Bone marrow (tissue), 2 donors: ENCODE measurements at regions not wholly inside any gene's neighbourhood (a gene's known extent, or its start where the extent isn't known, plus 50 kb on each side); places are given as distances from the start of the nearest gene placed in this dataset.
"Not testable (repeated sequence)": the region's sequence is repeated elsewhere in the genome, so short reads cannot be mapped to it uniquely, and the experiment has no call there.

ENCODE experiments used
- DNase-seq, 2 donors: peaks; one replicate each; lab custom pipeline; 2025; lab: John Stamatoyannopoulos, UW

- DNase-seq = no peak
Measured at GRCh38 chr12:34303091-34303870, 281.0 kb downstream of the ALG10 start.

DNA sequence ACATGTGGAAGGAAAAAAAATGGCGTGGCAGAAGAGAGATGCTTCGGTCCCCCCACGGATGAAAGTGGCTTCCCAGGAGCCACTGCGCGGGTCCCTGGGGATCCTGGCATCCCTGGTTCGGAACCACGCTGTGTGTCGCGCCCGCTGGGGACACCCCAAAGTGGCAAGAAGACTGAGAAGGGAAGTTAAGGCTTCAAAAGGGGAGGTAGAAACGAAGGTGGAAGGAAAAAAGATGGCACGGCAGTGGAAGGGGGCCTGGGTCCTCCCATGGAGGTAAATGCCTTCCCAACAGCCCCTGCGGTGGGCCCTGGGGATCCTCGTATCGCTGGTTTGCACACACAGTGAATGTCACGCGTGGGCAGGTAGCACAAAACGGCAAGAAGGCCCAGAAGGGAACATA, 281.7 kb downstream of the ALG10 start:
- DNase-seq = no peak

GRCh38 chr12:34304546-34304945, 282.2 kb downstream of the ALG10 start:
- DNase-seq = no peak

- no peak for DNase-seq
Measured at GRCh38 chr12:34305176-34305575, 282.9 kb downstream of the ALG10 start.

- DNase-seq = no peak
Measured at GRCh38 chr12:34306133-34306830, 284.0 kb downstream of the ALG10 start.

GRCh38 chr12:34309806-34310804, 287.8 kb downstream of the ALG10 start:
- DNase-seq = not testable (repeated sequence)

GRCh38 chr12:34311337-34311736, 289.0 kb downstream of the ALG10 start:
- DNase-seq = no peak

- DNase-seq = no peak
Measured at GRCh38 chr12:34327671-34328070, 305.4 kb downstream of the ALG10 start.

DNA sequence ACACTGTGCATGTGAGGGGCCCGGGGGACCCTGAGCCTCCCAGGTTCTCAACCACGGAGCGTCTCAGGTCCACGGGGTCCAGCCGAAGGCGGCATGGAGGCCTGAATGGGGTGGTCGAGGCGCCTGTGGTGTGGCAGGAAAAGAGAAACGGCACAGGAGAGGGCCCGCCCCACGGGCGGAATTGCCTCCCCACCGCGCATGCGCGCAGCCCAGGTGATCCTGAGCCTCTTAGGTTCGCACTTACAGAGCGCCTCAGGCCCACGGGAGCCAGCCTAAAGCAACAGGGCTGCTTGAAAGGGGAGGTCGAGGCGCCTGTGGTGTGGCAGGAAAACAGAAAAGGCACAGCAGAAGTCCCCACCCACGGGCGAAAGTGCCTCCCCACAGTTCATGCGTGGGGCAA, 311.0 kb downstream of the ALG10 start:
- DNase-seq = no peak

- no peak for DNase-seq
Measured at GRCh38 chr12:34334538-34334937, 312.2 kb downstream of the ALG10 start.

DNA sequence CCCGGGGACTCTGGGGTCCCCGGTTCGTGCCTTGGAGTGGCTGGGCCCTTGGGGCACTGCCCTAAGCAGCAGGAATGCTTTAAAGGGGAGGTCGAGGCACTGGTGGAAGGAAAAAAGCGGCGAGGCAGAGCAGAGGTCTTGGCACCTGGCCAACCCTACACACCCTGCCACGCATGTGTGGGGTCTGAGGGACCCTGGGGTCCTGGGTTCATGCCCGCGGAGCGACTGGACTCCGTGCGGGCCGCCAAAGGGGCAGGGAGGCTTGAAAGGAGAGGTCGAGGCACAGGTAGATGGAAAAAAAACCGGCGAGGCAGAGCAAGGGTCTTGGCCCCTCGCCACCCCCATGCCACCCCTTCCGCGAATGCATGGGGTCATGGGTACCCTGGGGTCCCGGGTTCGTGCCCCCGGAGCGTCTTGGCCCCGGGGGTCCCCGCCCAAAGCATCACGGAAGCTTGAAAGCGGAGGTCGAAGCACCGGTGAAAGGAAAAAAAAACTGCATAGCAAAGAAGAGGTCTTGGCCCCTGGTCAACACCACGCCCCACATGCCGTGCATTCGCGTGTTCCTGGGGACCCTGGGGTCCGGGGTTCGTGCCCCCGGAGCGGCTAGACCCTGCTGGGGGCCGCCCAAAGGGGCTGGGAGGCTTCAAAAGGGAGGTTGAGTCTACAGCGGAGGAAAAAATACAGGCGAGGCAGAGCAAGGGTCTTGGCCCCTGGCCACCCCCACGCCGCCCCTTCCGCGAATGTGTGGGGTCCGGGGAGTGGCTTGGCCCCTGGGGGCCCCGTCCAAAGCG, 312.9 kb downstream of the ALG10 start:
- no peak for DNase-seq

GRCh38 chr12:34335819-34336262, 313.5 kb downstream of the ALG10 start:
- DNase-seq = no peak

DNA sequence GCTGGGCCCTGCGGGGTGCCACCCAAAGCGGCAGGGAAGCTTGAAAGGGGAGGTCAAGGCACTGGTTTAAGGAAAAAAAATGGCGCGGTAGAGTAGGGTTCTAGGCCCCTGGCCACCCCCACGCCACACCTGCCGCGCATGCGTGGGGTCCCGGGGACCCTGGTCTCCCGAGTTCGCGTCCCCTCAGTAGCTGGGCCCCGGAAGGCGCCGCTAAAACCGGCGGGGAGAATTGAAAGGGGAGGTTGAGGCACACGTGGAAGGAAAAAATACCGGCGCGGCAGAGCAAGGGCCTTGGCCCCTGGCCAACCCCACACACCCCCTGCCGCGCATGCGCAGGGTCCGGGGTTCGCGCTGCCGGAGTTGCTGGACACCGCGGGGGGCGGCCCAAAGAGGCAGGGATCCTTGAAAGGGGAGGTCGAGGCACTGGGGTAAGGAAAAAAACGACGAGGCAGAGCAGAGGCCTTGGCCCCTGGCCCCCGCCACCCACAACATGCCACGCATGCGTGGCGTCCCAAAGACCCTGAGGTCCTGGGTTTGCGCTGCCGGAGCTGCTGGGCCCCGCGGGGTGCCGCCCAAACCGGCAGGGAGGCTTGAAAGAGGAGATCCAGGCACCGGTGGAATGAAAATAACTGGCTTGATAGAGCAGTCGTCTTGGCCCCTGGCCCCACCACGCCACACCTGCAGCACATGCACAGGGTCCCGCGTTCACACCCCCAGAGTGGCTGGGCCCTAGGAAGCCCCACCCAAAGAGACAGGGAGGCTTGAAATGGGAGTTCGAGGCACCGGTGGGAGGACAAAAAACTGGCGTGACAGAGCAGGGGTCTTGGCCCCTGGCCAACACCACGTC, 314.5 kb downstream of the ALG10 start:
- no peak for DNase-seq

GRCh38 chr12:34338751-34339150, 316.5 kb downstream of the ALG10 start:
- no peak for DNase-seq

DNA sequence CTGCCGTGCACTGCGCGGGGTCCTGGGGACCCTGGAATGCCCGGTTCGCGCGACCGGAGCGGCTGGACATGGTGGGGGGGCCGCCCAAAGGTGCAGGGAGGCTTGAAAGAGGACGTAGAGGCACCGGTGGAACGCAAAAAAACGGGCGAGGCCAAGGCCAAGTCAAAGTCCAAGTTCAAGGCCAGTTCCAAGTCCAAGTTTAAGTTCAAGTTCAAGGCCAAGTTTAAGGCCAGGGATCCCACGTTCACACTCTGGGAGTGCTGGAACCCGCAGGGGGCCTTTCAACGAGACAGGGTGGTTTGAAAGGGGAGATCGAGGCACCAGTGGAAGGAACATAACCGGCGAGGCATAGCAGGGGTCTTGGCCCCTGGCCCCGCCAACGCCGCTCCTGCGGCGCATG, 317.6 kb downstream of the ALG10 start:
- DNase-seq = no peak

DNA sequence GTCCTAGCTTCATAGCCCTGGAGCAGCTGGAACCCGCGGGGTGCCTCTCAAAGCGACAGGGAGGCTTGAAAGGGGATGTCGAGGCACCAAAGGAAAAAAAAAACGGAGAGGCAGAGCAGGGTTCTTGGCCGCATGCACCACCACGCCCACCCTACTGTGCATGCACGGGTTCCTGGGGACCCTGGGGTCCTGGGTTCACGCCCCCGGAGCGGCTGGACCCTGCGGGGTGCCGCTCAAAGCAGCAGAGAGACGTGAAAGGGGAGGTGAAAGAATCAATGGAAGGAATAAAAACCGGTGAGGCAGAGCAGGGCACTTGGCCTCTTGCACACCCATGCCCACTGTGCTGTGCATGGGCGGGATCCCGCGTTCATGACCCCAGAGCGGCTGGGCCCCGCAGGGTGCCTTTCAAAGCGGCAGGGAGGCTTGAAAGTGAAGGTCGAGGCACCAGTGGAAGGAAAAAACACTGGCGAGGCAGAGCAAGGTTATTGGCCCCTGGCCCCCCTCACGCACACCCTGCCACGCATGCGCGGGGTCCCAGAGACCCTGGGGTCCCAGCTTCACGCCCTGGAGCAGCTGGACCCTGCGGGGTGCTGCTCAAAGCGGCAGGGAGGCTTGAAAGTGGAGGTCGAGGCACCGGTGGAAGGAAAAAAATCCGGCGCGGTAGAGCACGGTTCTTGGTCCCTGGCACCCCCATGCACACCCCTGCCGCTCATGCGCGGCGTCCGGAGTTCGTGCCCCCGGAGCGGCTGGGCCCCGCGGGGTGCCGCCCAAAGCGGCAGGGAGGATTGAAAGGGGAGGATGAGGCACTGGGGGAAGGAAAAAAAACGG, 318.5 kb downstream of the ALG10 start:
- no peak for DNase-seq

- no peak for DNase-seq
Measured at GRCh38 chr12:34341362-34341733, 319.1 kb downstream of the ALG10 start.

DNA sequence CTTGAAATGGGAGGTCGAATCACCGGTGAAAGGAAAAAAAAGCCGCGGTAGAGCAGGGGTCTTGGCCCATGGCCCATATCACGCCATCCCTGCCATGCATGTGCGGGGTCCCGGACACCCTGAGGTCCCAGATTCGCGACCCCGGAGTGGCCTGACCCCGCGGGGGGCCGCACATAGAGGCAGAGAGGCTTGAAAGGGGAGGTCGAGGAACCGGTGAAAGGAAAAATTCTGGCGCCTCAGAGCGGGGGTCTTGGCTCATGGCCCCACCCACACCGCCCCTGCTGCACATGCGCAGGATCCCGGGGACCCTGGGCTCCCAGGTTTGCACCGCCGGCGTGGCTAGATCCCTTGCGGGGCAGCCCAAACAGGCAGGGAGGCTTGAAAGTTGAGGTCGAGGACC, 319.8 kb downstream of the ALG10 start:
- DNase-seq = no peak

DNA sequence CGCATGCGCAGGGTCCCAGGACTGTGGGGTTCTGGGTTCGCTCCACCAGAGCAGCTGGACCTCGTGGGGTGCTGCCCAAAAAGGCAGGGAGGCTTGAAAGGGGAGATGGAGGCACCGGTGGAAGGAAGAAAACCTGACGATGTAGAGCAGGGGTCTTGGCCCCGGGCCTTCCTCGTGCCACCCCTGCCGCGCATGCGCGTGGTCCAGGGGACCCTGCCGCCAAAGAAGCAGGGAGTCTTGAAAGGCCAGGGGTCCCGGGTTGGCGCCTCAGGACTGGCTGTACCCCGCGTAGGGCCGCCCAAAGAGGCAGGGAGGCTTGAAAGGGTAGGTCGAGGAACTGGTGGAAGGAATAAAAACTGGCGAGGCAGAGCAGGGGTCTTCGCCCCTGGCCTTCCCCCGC, 321.0 kb downstream of the ALG10 start:
- no peak for DNase-seq

DNA sequence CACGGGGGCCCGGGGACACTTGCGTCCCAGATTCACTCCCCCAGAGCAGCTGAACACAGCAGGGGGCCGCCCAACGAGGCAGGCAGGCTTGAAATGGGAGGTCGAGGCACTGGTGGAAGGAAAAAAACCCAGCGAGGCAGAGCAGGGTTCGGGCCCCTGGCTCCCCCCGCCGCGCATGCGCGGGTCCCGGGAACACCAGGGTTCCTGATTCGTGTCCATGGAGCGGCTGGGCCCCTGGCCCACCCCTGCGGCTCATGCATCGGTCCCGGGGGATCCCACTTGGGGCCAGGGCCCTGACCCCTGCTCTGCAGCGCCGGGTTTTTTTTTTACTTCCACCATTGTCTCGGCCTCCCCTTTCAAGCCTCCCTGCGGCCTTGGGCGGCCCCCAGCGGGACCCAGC, 321.5 kb downstream of the ALG10 start:
- no peak for DNase-seq
